ENCODE measurements at regions not wholly inside any gene's neighbourhood (a gene's known extent, or its start where the extent isn't known, plus 50 kb on each side); places are given as distances from the start of the nearest gene placed in this dataset.

GRCh38 chr3:16816048-16816780 is 68.5 kb upstream of the PLCL2 start:
- no peak for TF ChIP-seq ZFX (IDR thresholded peaks at IDR 0.05)
- no peak for TF ChIP-seq CTCF (conservative IDR thresholded peaks at IDR 0.05)
- no peak overlapping the region for H3K27ac ChIP-seq

- no peak for TF ChIP-seq ZFX (IDR thresholded peaks at IDR 0.05)
- no peak for TF ChIP-seq CTCF (conservative IDR thresholded peaks at IDR 0.05)
- H3K27ac ChIP-seq, result no peak overlapping the region
Observed at GRCh38 chr3:16817197-16817596, 67.6 kb upstream of the PLCL2 start.

- TF ChIP-seq CTCF (conservative IDR thresholded peaks at IDR 0.05) (no peak), ZFX (IDR thresholded peaks at IDR 0.05) (no peak)
- no peak overlapping the region for H3K27ac ChIP-seq
Observed at GRCh38 chr3:16818194-16818593, 66.6 kb upstream of the PLCL2 start.

- TF ChIP-seq ZFX (IDR thresholded peaks at IDR 0.05) (no peak), CTCF (conservative IDR thresholded peaks at IDR 0.05) (no peak)
- H3K27ac ChIP-seq, result no peak overlapping the region
Observed at GRCh38 chr3:16818945-16819344, 65.8 kb upstream of the PLCL2 start.

GRCh38 chr3:16820485-16820884 is 64.3 kb upstream of the PLCL2 start:
- TF ChIP-seq CTCF (conservative IDR thresholded peaks at IDR 0.05) (no peak), ZFX (IDR thresholded peaks at IDR 0.05) (no peak)
- no peak overlapping the region for H3K27ac ChIP-seq

GRCh38 chr3:16821053-16821452 is 63.7 kb upstream of the PLCL2 start:
- no peak overlapping the region for H3K27ac ChIP-seq

More at GRCh38 chr3:16821053-16821452, 63.7 kb upstream of the PLCL2 start:
- TF ChIP-seq CTCF (conservative IDR thresholded peaks at IDR 0.05) (no peak), ZFX (IDR thresholded peaks at IDR 0.05) (no peak)
